Epithelial cell of proximal tubule (primary cell): ENCODE measurements at regions not wholly inside any gene's neighbourhood (a gene's known extent, or its start where the extent isn't known, plus 50 kb on each side); places are given as distances from the start of the nearest gene placed in this dataset.

ENCODE experiments used
- DNase-seq: peaks from one replicate; pipeline ENCODE4 v3.0.0-alpha.2; 2011; ENCODE audit warnings: low read depth
- H3K4me3 ChIP-seq: 2 replicates; pipeline ENCODE4 v1.5.1; 2011; ENCODE audit warnings: low read depth, mild to moderate bottlenecking, low read length
- TF ChIP-seq, protein P1 (sequence below): conservative IDR thresholded peaks from 2 replicates; pipeline ENCODE4 v1.5.1; 2012; ENCODE audit warnings: low read depth, mild to moderate bottlenecking, low read length

DNA sequence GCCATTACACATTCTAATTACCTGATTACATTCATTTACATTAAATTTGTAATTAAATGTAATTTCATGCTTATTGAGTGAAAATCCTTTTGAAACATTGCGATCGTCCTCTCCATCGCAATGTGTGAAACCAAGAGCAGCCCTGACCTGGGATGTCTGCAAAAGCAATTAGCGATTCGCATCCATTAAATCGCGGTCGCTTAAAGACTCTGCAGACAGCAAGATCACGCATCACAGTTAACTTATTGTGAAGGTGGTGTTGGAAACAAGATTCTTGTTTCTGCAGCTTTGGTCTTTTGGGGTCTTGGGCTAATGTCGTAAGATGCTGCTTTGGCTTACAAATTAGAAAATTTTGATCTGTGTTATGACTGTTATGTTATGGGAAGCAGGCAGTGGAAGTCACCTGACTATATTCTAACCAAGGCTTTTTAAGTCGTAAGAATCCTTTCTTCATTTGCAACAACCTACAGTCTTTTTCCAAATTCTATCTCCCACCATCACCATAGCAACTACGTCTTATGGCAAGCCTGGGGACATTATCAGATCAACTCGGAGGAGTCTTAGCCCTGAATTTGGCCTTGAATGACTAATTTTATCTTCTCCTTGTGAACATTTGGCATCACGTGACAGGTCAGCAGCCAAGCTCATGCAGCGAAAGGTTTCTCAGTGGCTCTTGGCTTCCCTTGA is 142.8 kb upstream of the SOX1 start:
- DNase-seq, result no peak
- TF ChIP-seq, protein P1, sequence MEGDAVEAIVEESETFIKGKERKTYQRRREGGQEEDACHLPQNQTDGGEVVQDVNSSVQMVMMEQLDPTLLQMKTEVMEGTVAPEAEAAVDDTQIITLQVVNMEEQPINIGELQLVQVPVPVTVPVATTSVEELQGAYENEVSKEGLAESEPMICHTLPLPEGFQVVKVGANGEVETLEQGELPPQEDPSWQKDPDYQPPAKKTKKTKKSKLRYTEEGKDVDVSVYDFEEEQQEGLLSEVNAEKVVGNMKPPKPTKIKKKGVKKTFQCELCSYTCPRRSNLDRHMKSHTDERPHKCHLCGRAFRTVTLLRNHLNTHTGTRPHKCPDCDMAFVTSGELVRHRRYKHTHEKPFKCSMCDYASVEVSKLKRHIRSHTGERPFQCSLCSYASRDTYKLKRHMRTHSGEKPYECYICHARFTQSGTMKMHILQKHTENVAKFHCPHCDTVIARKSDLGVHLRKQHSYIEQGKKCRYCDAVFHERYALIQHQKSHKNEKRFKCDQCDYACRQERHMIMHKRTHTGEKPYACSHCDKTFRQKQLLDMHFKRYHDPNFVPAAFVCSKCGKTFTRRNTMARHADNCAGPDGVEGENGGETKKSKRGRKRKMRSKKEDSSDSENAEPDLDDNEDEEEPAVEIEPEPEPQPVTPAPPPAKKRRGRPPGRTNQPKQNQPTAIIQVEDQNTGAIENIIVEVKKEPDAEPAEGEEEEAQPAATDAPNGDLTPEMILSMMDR, result no peak

DNA sequence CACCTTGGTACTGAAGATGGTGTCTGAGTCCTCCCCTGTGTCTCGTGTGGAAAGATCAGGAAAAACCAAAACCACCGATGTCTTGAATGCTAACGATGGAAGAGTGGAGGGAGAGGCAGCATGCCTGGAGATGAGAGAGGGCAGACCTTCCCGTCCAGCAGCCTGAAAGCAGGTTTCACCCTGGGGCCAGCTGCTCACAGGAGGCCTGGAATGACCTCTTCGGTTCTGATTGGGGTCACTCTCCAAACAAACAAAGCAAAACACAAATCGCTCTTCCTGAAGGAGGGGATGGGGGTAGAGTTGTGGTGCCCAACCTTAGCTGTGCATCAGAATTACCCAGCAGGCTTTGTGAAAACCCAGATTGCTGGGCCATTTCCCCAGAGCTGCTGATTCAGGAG is 142.3 kb upstream of the SOX1 start:
- TF ChIP-seq, protein P1, result no peak
- H3K4me3 ChIP-seq, result no peak overlapping the region
- DNase-seq, result no peak

More for the DNA sequence above, 142.8 kb upstream of the SOX1 start:
- H3K4me3 ChIP-seq, result no peak overlapping the region

DNA sequence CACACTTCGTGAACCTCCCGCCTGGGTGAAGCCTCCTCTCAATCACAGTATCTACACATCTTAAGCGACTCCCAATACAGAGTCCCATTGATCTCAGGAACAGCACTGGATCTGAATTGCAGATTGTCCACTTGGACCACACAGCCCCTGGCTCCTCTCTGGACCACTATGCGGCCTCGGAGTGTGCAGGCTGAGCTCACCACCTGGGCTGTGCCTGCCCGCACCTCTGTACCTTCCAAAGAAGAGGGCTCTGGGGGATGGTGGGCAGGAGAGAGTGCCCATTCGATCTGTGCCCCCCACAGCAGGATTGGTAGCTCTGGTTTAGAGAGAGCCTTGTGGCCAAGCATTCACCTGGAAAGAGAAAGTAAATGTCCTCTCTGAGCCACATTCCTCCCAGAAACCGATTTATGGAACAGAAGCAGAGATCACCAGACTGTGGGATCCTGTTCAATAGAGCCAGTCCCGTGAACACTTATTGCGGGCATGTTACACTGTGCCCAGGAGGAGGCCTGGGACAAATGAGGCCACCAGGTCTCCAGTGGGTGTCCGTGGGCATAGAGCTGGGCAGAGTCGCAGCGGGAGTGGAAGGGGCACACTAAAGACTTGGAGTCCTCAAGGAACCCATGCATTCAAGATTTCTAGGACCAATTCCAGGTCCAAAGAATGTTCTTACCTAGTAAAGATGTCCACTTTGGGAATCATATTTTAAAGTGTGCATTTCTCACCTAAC is 141.6 kb upstream of the SOX1 start:
- DNase-seq, result no peak
- H3K4me3 ChIP-seq, result no peak overlapping the region
- TF ChIP-seq, protein P1, result no peak

DNA sequence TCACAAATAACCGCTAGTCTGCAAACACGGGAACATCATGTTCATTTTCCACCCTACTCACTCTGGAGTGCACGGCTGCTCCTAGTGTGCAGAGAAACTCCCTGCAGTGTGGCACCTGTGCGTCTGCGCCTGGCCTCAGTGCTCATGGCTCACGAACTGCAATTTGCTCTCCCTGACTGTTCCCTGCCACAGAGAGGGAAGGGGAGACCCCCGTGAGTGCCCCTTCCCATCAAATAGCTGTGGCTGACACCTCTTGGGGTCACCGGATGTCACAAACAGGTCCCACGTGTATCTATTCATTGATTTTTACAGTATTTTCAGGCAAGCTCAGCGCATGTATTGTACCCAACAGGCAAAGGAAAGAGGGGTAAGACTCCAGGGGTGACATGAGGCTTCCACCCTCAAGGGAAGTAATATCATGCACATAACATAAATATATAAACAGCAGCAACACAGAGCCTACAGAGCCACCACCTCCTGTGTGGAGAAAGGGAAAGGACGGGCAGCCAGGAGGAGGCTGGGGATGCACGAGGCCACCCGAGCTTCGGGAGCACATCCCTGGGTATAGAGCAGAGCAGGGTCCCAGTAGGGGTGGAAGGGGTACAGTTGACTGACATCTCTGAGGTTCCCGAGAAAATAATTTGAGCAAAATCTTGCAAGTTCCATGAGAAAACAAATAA is 140.3 kb upstream of the SOX1 start:
- TF ChIP-seq, protein P1, result no peak
- DNase-seq, result no peak
- no peak overlapping the region for H3K4me3 ChIP-seq

DNA sequence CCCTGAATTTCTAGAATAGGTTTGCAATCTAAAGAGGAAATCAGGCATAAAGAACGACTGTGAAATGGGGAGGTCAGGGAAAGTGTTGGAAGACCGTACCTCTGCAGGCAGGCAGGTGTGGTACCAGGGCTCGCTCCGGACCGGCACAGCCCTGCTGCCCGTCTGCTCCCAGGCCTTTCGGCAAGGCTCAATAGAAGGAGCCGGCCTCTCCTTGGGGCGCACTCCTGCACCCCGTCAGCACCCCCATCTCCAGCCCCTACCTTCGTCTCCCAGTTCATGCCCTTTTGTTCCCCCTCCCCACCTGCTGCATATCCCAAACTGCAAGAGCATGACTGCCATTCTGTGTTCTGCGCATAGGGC is 139.8 kb upstream of the SOX1 start:
- H3K4me3 ChIP-seq, result no peak overlapping the region
- TF ChIP-seq, protein P1, result no peak
- no peak for DNase-seq

DNA sequence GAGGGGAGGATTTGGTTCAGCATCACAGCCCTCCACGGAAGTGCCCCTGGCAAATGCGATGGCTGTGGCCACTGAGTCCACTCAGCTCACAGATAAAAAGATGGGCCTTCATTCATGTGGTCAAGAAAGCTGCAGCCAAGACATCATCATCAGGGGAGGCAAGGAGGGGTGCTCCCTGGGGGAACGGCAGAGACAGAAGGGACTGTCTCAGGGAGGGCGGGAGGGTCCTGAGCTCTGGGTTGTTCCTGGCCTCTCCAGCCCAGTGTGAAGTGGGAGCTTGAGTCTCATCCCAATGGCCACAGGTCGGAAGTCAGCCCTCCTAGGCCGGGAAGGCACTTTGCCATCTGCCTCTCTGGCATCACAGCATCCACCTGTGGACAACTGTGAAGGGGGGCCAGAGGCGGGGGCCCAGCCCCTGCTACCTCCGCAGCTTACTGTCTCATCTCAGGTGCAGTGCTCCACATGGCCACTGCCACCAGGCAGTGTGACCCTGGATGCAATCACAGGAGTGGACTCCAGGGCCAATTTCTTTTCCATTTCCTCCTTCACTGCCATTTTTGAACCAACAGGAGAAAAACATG is 137.8 kb upstream of the SOX1 start:
- no peak for DNase-seq
- H3K4me3 ChIP-seq, result no peak overlapping the region
- TF ChIP-seq, protein P1, result no peak
